CD8-positive, alpha-beta memory T cell (primary cell): ENCODE measurements at regions not wholly inside any gene's neighbourhood (a gene's known extent, or its start where the extent isn't known, plus 50 kb on each side); places are given as distances from the start of the nearest gene placed in this dataset.

Experiments used
- CTCF ChIA-PET: fragments of 350-600 bp; sonication (Branson Sonifier 250); formaldehyde crosslinking; loops from one replicate; lab custom pipeline; 2021; ENCODE audit warnings: antibody characterized with exemption; lab: Charles Lee
- POLR2A ChIA-PET: fragments of 350-600 bp; sonication (Branson Sonifier 250); formaldehyde crosslinking; loops from one replicate; lab custom pipeline; 2021; ENCODE audit warnings: antibody characterized with exemption; lab: Charles Lee
- DNase-seq, 5 donors: peaks; one replicate each; pipeline versions ENCODE4 v3.0.0 to v3.0.0-alpha.2; 2020 to 2022; ENCODE audit warnings: mixed read lengths in 1 of 5
- H3K27ac ChIP-seq: one replicate; pipeline ENCODE4 v1.7.0; 2013; ENCODE audit warnings: low read depth, mild to moderate bottlenecking, low read length, moderate library complexity
- H3K27me3 ChIP-seq: 2 replicates; pipeline ENCODE4 v1.7.0; 2013; ENCODE audit warnings: low read length, mild to moderate bottlenecking; ENCODE audit not compliant: insufficient read depth, poor library complexity, severe bottlenecking
- H3K36me3 ChIP-seq: 2 replicates; pipeline ENCODE4 v1.7.0; 2013; ENCODE audit warnings: mild to moderate bottlenecking, low read length, moderate library complexity; ENCODE audit not compliant: insufficient read depth
- H3K4me1 ChIP-seq: 2 replicates; pipeline ENCODE4 v1.7.0; 2013; ENCODE audit warnings: mild to moderate bottlenecking, low read length, moderate library complexity; ENCODE audit not compliant: insufficient read depth
- H3K4me3 ChIP-seq: 2 replicates; pipeline ENCODE4 v1.7.0; 2013; ENCODE audit warnings: mild to moderate bottlenecking, low read length
- H3K9me3 ChIP-seq: 2 replicates; pipeline ENCODE4 v1.7.0; 2013; ENCODE audit warnings: mild to moderate bottlenecking, low read length
- H3K27ac Mint-ChIP-seq, 8 donors: one replicate each; pipeline ENCODE4 v1.8.0; 2020 to 2021; ENCODE audit warnings: mixed read lengths in 8 of 8, mild to moderate bottlenecking in 6 of 8, inconsistent platforms in 3 of 8, moderate library complexity in 3 of 8
- H3K27me3 Mint-ChIP-seq, 2 donors: one replicate each; pipeline ENCODE4 v1.8.0; 2020 to 2021; ENCODE audit warnings: mixed read lengths in 2 of 2, mild to moderate bottlenecking in 1 of 2, moderate library complexity in 1 of 2
- H3K36me3 Mint-ChIP-seq, 3 donors: one replicate each; pipeline ENCODE4 v1.8.0; 2020 to 2021; ENCODE audit warnings: mixed read lengths in 3 of 3, inconsistent platforms in 1 of 3, mild to moderate bottlenecking in 1 of 3
- H3K4me1 Mint-ChIP-seq, 3 donors: one replicate each; pipeline ENCODE4 v1.8.0; 2020 to 2021; ENCODE audit warnings: mixed read lengths in 3 of 3, inconsistent platforms in 1 of 3, mild to moderate bottlenecking in 1 of 3
- H3K4me3 Mint-ChIP-seq, 7 donors: one replicate each; pipeline ENCODE4 v1.8.0; 2020 to 2021; ENCODE audit warnings: mixed read lengths in 7 of 7, mild to moderate bottlenecking in 6 of 7, moderate library complexity in 4 of 7, inconsistent platforms in 2 of 7
- H3K9me3 Mint-ChIP-seq, 5 donors: one replicate each; pipeline ENCODE4 v1.8.0; 2020 to 2022; ENCODE audit warnings: mixed read lengths in 5 of 5, mild to moderate bottlenecking in 3 of 5, moderate library complexity in 2 of 5, inconsistent platforms in 1 of 5

- Histone ChIP-seq H3K4me3 (no peak overlapping the region), H3K27ac (no peak overlapping the region), H3K27me3 (no peaks in the 10 kb centered on the region), H3K4me1 (no peaks in the 10 kb centered on the region), H3K36me3 (no peaks in the 10 kb centered on the region), H3K9me3 (no peaks in the 10 kb centered on the region)
- Mint-ChIP-seq H3K4me3 (no peak overlapping the region), H3K27me3 (peaks cover 0 to 1% of the 10 kb centered on the region in 2 donors), H3K9me3 (peaks cover 0 to 3% (median 0%) of the 10 kb centered on the region in 5 donors), H3K36me3 (no peaks in the 10 kb centered on the region), H3K27ac (no peak overlapping the region), H3K4me1 (no peaks in the 10 kb centered on the region)
- CTCF ChIA-PET: no interaction called here
- DNase-seq: no peak
- POLR2A ChIA-PET: no interaction called here
Observed at GRCh38 chrX:10728806-10729389, 108.5 kb upstream of the MID1 start.

- Mint-ChIP-seq H3K36me3 (no peaks in the 10 kb centered on the region), H3K4me3 (no peak overlapping the region), H3K27ac (no peak overlapping the region), H3K4me1 (no peaks in the 10 kb centered on the region), H3K9me3 (peaks cover 0 to 5% (median 0%) of the 10 kb centered on the region in 5 donors), H3K27me3 (peaks cover 0 to 2% of the 10 kb centered on the region in 2 donors)
- no peaks in the 10 kb centered on the region for H3K36me3 ChIP-seq
- H3K9me3 ChIP-seq: no peaks in the 10 kb centered on the region
- no peak overlapping the region for H3K4me3 ChIP-seq
- ChIA-PET POLR2A (no interaction called here), CTCF (no interaction called here)
- no peak for DNase-seq
- H3K4me1 ChIP-seq: no peaks in the 10 kb centered on the region
- H3K27ac ChIP-seq: no peak overlapping the region
- no peaks in the 10 kb centered on the region for H3K27me3 ChIP-seq
Observed at GRCh38 chrX:10739426-10739825, 119.0 kb upstream of the MID1 start.

- DNase-seq: no peak
- Mint-ChIP-seq H3K4me1 (no peaks in the 10 kb centered on the region), H3K4me3 (no peak overlapping the region), H3K27ac (no peak overlapping the region), H3K36me3 (no peaks in the 10 kb centered on the region), H3K9me3 (peaks cover 0 to 5% (median 0%) of the 10 kb centered on the region in 5 donors), H3K27me3 (peaks cover 0 to 2% of the 10 kb centered on the region in 2 donors)
- Histone ChIP-seq H3K4me1 (no peaks in the 10 kb centered on the region), H3K4me3 (no peak overlapping the region), H3K27me3 (no peaks in the 10 kb centered on the region), H3K27ac (no peak overlapping the region), H3K36me3 (no peaks in the 10 kb centered on the region), H3K9me3 (no peaks in the 10 kb centered on the region)
- ChIA-PET POLR2A (no interaction called here), CTCF (no interaction called here)
Observed at GRCh38 chrX:10741003-10741402, 120.6 kb upstream of the MID1 start.

GRCh38 chrX:10741550-10741949 lies 121.2 kb upstream of the MID1 start:
- peaks cover 0 to 5% (median 0%) of the 10 kb centered on the region in 5 donors for H3K9me3 Mint-ChIP-seq
- H3K27ac ChIP-seq: no peak overlapping the region
- DNase-seq: no peak
- H3K36me3 ChIP-seq: no peaks in the 10 kb centered on the region
- H3K27me3 Mint-ChIP-seq: peaks cover 0 to 2% of the 10 kb centered on the region in 2 donors
- no peak overlapping the region for H3K4me3 ChIP-seq
- ChIA-PET CTCF (no interaction called here), POLR2A (no interaction called here)
- H3K36me3 Mint-ChIP-seq: no peaks in the 10 kb centered on the region
- no peaks in the 10 kb centered on the region for H3K9me3 ChIP-seq
- H3K27ac Mint-ChIP-seq: no peak overlapping the region
- H3K27me3 ChIP-seq: no peaks in the 10 kb centered on the region
- H3K4me1 Mint-ChIP-seq: no peaks in the 10 kb centered on the region
- H3K4me1 ChIP-seq: no peaks in the 10 kb centered on the region
- no peak overlapping the region for H3K4me3 Mint-ChIP-seq

- H3K36me3 ChIP-seq: no peaks in the 10 kb centered on the region
- Mint-ChIP-seq H3K27ac (no peak overlapping the region), H3K4me1 (no peaks in the 10 kb centered on the region), H3K9me3 (peaks cover 0 to 6% (median 0%) of the 10 kb centered on the region in 5 donors), H3K27me3 (no peaks in the 10 kb centered on the region), H3K36me3 (no peaks in the 10 kb centered on the region), H3K4me3 (no peak overlapping the region)
- DNase-seq: no peak
- H3K27me3 ChIP-seq: no peaks in the 10 kb centered on the region
- H3K4me3 ChIP-seq: no peak overlapping the region
- CTCF ChIA-PET: no interaction called here
- H3K9me3 ChIP-seq: no peaks in the 10 kb centered on the region
- no peaks in the 10 kb centered on the region for H3K4me1 ChIP-seq
- POLR2A ChIA-PET: no interaction called here
- no peak overlapping the region for H3K27ac ChIP-seq
Observed at GRCh38 chrX:10743476-10743875, 123.1 kb upstream of the MID1 start.

GRCh38 chrX:10744007-10744406 lies 123.6 kb upstream of the MID1 start:
- CTCF ChIA-PET: no interaction called here

GRCh38 chrX:10747975-10748374 lies 127.6 kb upstream of the MID1 start:
- DNase-seq: no peak
- H3K4me3 Mint-ChIP-seq: no peak overlapping the region
- no peaks in the 10 kb centered on the region for H3K4me1 Mint-ChIP-seq
- no peaks in the 10 kb centered on the region for H3K36me3 Mint-ChIP-seq
- Histone ChIP-seq H3K4me3 (no peak overlapping the region), H3K36me3 (no peaks in the 10 kb centered on the region), H3K27ac (no peak overlapping the region), H3K4me1 (no peaks in the 10 kb centered on the region), H3K9me3 (no peaks in the 10 kb centered on the region), H3K27me3 (no peaks in the 10 kb centered on the region)
- no peaks in the 10 kb centered on the region for H3K27me3 Mint-ChIP-seq
- H3K9me3 Mint-ChIP-seq: peaks cover 0 to 7% (median 3%) of the 10 kb centered on the region in 5 donors
- H3K27ac Mint-ChIP-seq: no peak overlapping the region
- CTCF ChIA-PET: no interaction called here
- POLR2A ChIA-PET: no interaction called here

More at GRCh38 chrX:10744007-10744406, 123.6 kb upstream of the MID1 start:
- H3K9me3 Mint-ChIP-seq: peaks cover 0 to 4% (median 0%) of the 10 kb centered on the region in 5 donors
- H3K4me1 Mint-ChIP-seq: no peaks in the 10 kb centered on the region
- no peaks in the 10 kb centered on the region for H3K36me3 Mint-ChIP-seq
- H3K27me3 ChIP-seq: no peaks in the 10 kb centered on the region
- H3K36me3 ChIP-seq: no peaks in the 10 kb centered on the region
- no peaks in the 10 kb centered on the region for H3K4me1 ChIP-seq
- no peak for DNase-seq
- no peaks in the 10 kb centered on the region for H3K27me3 Mint-ChIP-seq
- POLR2A ChIA-PET: no interaction called here
- H3K4me3 Mint-ChIP-seq: no peak overlapping the region
- no peak overlapping the region for H3K4me3 ChIP-seq
- no peak overlapping the region for H3K27ac Mint-ChIP-seq
- H3K27ac ChIP-seq: no peak overlapping the region
- H3K9me3 ChIP-seq: no peaks in the 10 kb centered on the region

GRCh38 chrX:10749113-10749512 lies 128.7 kb upstream of the MID1 start:
- Histone ChIP-seq H3K27ac (no peak overlapping the region), H3K27me3 (no peaks in the 10 kb centered on the region), H3K4me3 (no peak overlapping the region), H3K36me3 (no peaks in the 10 kb centered on the region), H3K4me1 (no peaks in the 10 kb centered on the region), H3K9me3 (no peaks in the 10 kb centered on the region)
- Mint-ChIP-seq H3K4me1 (no peaks in the 10 kb centered on the region), H3K27ac (no peak overlapping the region), H3K27me3 (no peaks in the 10 kb centered on the region), H3K4me3 (no peak overlapping the region), H3K36me3 (no peaks in the 10 kb centered on the region), H3K9me3 (peaks cover 0 to 7% (median 3%) of the 10 kb centered on the region in 5 donors)
- ChIA-PET POLR2A (no interaction called here), CTCF (no interaction called here)
- no peak for DNase-seq
